ENCODE measurements at regions not wholly inside any gene's neighbourhood (a gene's known extent, or its start where the extent isn't known, plus 50 kb on each side); places are given as distances from the start of the nearest gene placed in this dataset.
A peak's percentile ranks its signal among the peaks of the same experiment; 100 is the strongest.
"Not testable (repeated sequence)": the region's sequence is repeated elsewhere in the genome, so short reads cannot be mapped to it uniquely, and the experiment has no call there.

GRCh38 chr11:123338997-123339752, 90.9 kb upstream of the GRAMD1B start:
- DNase-seq = no peak

DNA sequence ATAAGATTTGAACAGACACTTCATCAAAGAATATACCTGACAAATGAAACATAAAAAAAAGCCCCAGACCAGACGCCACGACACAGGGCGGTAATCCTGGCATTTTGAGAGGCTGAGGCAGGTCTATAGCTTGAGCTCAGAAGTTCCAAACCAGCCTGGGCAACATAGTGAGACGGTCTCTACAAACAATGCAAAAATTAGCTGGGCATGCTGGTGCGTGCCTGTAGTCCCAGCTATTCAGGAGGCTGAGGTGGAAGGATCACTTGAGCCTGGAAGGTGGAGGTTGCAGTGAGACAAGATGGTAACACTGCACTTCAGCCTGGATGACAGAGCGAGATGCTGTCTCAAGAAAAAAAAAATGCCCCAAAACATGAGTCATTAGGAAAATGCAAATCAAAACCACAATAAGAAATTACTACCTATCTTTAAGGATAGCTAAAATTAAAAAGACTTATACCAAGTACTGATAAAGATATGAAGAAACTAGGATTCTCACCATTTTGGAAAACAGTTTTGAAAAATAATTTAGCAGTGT, 91.7 kb upstream of the GRAMD1B start:
- no peak for DNase-seq

- no peak for DNase-seq
Observed at GRCh38 chr11:123334925-123335324, 95.1 kb upstream of the GRAMD1B start.

GRCh38 chr11:123332577-123332976, 97.5 kb upstream of the GRAMD1B start:
- DNase-seq = not testable (repeated sequence)

- DNase-seq = no peak
Observed at GRCh38 chr11:123330948-123331347, 99.1 kb upstream of the GRAMD1B start.

DNA sequence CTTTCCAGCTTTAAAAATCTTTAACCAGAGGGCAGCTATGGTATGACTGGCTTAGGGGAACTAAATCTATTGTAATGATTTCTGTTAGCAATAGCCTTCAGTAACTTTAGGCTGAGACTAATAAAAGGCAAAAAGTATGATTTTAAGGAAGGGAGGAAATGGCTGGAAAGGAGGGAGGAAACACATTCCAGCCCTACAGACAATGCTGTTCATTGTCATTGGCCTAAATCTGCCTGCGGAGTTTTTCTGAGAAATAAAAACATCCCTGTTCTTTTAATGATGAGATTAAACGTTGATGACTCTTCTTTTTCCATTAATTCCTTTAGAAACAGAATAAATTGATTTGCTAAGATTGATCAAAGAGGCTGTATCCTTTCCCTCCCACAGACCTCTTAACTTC, 99.6 kb upstream of the GRAMD1B start:
- no peak for DNase-seq

DNA sequence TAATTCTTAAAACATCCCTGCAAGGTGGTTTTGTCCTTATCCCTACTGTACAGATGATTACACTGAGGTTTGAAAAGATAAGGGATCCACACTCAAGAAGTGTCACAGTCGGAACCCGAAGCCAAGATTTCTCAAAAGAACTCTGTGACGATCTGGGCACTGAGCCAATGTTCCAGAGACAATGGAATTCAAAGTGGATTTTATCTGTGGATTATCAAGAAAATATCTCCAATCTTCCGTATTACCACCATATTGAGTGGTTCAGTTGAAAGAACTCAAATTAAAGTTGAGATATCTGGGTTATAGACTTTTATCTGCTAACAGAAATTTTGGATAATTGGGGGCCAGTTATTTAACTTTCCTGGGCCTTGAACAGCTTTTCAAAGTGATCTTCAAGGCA, 100.0 kb upstream of the GRAMD1B start:
- no peak for DNase-seq

- DNase-seq = no peak
Observed at GRCh38 chr11:123328281-123328867, 101.7 kb upstream of the GRAMD1B start.

DNA sequence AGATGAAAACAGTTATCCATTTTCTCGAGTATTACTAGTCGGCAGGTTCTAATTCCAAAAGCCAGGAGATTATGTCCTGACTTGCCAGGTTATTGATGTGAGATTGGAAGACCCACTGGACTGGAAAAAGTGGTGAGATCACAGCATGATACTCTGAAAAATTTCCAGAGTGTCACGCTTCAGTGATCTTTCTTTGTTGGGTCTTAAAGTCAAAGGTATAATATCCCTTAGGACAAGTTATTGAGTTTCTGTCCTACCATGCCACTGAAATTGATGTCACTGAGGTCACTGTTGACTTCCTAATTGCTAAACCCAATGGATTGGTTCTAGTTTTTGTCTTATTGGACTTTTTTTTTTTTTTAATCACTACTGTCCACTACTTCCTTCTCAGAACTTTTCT, 104.5 kb upstream of the GRAMD1B start:
- DNase-seq = no peak

- no peak for DNase-seq
Observed at GRCh38 chr11:123323568-123323967, 106.5 kb upstream of the GRAMD1B start.

- DNase-seq = no peak
Observed at GRCh38 chr11:123321636-123322035, 108.4 kb upstream of the GRAMD1B start.

- DNase-seq = no peak
Observed at GRCh38 chr11:123318623-123319022, 111.4 kb upstream of the GRAMD1B start.

- not testable (repeated sequence) for DNase-seq
Observed at GRCh38 chr11:123318132-123318531, 111.9 kb upstream of the GRAMD1B start.

GRCh38 chr11:123316003-123316402, 114.1 kb upstream of the GRAMD1B start:
- no peak for DNase-seq

GRCh38 chr11:123314972-123315371, 115.1 kb upstream of the GRAMD1B start:
- DNase-seq = no peak

GRCh38 chr11:123313262-123313661, 116.8 kb upstream of the GRAMD1B start:
- DNase-seq = no peak

- DNase-seq = no peak
Observed at GRCh38 chr11:123308077-123308476, 113.0 kb upstream of the CLMP start.

GRCh38 chr11:123307276-123307675, 112.2 kb upstream of the CLMP start:
- DNase-seq = no peak

DNA sequence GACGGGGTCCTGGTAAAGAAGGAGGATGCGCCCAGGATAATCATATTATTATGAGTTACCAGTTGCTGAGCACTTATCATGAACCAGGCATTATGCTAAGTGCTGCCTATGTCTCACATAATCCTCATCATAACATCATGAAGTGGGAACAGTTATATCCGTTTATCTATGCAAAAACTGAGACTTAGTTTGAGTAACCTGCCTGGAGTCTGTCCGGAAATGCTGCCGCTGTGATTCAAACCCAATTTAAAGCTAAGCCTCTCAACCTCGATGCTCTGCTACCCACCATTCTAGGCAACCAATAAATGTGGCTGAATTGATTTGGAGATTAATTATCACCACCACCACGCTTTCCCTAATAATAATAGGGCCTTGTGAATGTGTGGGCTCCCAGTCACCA, 111.5 kb upstream of the CLMP start:
- no peak for DNase-seq

DNA sequence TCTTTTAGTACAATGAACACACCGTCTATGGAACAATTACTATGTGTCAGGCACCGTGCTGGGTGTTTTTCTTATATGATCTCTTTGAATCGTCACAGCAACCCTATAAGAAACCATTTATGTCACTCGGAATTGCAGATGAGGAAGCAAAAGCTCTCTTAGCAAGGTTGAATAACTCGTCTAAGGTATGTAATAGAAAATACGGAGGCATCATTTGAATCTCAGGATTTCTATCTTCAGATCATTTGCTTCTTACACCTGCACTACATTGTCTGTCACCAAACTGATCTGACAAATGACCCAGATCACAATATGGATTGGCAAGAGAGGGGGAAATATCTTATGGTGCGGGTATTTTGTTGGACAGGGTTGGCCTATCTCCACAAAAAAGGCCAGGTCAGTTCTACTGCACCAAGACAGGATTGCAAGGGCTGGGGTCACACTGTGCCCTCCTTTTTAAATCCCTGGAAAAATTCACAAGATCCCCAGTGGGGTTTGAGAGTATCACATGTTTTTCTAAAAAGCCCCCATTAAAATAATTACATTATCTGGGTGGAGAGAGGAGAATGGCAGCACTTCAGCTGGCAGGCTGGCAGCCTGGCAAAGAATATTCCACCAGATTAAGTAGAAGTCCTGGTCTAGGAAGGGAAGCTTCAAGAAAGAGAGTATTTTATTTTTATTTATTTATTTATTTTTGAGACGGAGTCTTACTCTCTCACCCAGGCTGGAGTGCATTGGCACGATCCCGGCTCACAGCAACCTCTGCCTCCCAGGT, 110.7 kb upstream of the CLMP start:
- no peak for DNase-seq

- no peak for DNase-seq
Observed at GRCh38 chr11:123304828-123305466, 109.9 kb upstream of the CLMP start.

DNA sequence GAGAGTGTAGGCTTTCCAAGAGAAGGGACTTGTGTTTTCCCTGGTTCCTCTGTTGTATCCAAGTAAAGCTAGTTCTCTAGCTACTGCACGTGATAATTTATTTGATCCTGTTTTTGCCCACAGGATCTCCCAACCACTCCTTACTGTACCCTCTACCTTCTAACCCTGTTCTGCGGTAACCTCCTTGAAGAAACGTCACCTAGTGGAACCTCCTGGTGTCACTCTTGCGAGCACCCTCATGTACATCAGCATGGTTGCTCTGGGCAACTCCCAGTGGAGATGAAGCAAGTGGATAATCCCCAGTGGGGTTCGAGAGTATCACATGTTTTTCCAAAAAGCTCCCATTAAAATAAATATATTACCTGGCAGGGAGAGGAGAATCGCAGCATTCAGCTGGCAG, 108.9 kb upstream of the CLMP start:
- no peak for DNase-seq

GRCh38 chr11:123302751-123303195, 107.7 kb upstream of the CLMP start:
- DNase-seq = peak; percentile 38

All from stimulated activated CD4-positive, alpha-beta T cell treated with anti-CD3 and anti-CD28 coated beads, Interleukin-1b, Interleukin-23, amount 100 ng/mL, for 48 hours (primary cell).